ENCODE measurements at regions not wholly inside any gene's neighbourhood (a gene's known extent, or its start where the extent isn't known, plus 50 kb on each side); places are given as distances from the start of the nearest gene placed in this dataset.

DNA sequence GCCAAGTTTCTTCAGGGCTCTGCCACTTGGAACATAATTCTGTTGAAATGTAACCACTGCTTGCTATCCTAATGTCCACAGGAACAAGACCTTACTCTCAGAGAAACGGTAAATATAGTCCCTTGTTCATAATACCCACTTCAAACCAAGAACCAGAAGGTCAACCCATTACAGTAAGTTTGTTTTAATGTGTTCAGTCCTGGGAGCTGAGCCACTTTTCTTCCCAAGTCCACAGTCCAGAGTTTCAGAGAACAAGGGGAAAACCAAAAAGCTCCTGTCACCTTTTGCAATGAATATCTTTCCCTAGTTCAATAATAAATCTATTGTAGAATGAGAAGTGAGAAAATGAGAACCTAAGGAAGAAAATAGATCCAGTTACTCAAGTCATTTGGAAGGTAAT is 431.9 kb upstream of the MANEA start:
- TF ChIP-seq, protein P1, sequence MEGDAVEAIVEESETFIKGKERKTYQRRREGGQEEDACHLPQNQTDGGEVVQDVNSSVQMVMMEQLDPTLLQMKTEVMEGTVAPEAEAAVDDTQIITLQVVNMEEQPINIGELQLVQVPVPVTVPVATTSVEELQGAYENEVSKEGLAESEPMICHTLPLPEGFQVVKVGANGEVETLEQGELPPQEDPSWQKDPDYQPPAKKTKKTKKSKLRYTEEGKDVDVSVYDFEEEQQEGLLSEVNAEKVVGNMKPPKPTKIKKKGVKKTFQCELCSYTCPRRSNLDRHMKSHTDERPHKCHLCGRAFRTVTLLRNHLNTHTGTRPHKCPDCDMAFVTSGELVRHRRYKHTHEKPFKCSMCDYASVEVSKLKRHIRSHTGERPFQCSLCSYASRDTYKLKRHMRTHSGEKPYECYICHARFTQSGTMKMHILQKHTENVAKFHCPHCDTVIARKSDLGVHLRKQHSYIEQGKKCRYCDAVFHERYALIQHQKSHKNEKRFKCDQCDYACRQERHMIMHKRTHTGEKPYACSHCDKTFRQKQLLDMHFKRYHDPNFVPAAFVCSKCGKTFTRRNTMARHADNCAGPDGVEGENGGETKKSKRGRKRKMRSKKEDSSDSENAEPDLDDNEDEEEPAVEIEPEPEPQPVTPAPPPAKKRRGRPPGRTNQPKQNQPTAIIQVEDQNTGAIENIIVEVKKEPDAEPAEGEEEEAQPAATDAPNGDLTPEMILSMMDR (IDR thresholded peaks at IDR 0.05) = no peak
- TF ChIP-seq POLR2A (IDR thresholded peaks at IDR 0.05) = no peak

All from heart left ventricle (tissue), 13 donors.